Mammary epithelial cell (primary cell): ENCODE measurements at regions not wholly inside any gene's neighbourhood (a gene's known extent, or its start where the extent isn't known, plus 50 kb on each side); places are given as distances from the start of the nearest gene placed in this dataset.

ENCODE experiments used
- EZH2 ChIP-seq: IDR thresholded peaks from 2 replicates; pipeline ENCODE4 v1.6.1; 2012; ENCODE audit warnings: low read length, inconsistent platforms, borderline replicate concordance
- TF ChIP-seq, protein P1 (sequence below), 2 donors: IDR thresholded peaks in 1 of 2; conservative IDR thresholded peaks in 1 of 2; 2 replicates each; pipeline ENCODE4 v1.5.1; 2011 to 2012; ENCODE audit warnings: inconsistent platforms in 2 of 2, low read length in 2 of 2, mild to moderate bottlenecking in 2 of 2, control low read depth in 1 of 2, low read depth in 1 of 2; ENCODE audit not compliant: insufficient read depth in 1 of 2; ENCODE audit errors: extremely low read depth in 1 of 2

DNA sequence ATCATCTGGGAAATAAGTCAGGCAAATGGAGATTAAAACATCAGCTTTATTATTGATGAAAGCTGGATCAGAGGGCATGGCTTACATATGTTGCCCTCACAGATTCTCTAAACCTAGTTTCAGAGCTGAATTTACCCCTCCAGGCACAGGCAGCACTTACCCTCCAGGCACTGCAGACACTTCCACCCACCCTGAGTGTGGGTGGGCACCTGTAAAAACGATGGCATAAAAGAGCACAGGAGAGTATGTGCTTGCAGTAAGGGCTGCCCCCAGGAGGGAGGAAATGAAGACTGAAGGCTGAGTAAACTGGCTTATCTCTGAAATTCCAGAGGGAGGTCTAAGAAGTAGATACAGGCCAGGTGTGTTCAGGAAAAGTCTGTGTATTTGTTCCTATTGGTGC, 185.0 kb upstream of the HTR2A start:
- no peak for TF ChIP-seq EZH2
- TF ChIP-seq, protein P1, sequence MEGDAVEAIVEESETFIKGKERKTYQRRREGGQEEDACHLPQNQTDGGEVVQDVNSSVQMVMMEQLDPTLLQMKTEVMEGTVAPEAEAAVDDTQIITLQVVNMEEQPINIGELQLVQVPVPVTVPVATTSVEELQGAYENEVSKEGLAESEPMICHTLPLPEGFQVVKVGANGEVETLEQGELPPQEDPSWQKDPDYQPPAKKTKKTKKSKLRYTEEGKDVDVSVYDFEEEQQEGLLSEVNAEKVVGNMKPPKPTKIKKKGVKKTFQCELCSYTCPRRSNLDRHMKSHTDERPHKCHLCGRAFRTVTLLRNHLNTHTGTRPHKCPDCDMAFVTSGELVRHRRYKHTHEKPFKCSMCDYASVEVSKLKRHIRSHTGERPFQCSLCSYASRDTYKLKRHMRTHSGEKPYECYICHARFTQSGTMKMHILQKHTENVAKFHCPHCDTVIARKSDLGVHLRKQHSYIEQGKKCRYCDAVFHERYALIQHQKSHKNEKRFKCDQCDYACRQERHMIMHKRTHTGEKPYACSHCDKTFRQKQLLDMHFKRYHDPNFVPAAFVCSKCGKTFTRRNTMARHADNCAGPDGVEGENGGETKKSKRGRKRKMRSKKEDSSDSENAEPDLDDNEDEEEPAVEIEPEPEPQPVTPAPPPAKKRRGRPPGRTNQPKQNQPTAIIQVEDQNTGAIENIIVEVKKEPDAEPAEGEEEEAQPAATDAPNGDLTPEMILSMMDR (conservative IDR thresholded peaks at IDR 0.05 in 1 of 2, IDR thresholded peaks at IDR 0.05 in 1 of 2; ENCODE audit: extremely low read depth in 1 of 2, insufficient read depth in 1 of 2, low read depth in 1 of 2, low read length in 2 of 2): no peak
